WTC11 (cell line): ENCODE measurements at regions not wholly inside any gene's neighbourhood (a gene's known extent, or its start where the extent isn't known, plus 50 kb on each side); places are given as distances from the start of the nearest gene placed in this dataset.

Experiments used
- ATAC-seq: fragments of 200-7000 bp; cut with Tn5 transposase; 2 replicates; pipeline ENCODE4 v1.10.0; 2021; ENCODE audit warnings: mild to moderate bottlenecking, moderate library complexity
- CTCF ChIA-PET: fragments of 300-600 bp; sonication (Branson Sonifier 250); formaldehyde crosslinking; loops from one replicate; lab custom pipeline; 2021; ENCODE audit warnings: antibody characterized with exemption; lab: Charles Lee
- POLR2A ChIA-PET: fragments of 350-600 bp; sonication (Branson Sonifier 250); formaldehyde crosslinking; loops from one replicate; lab custom pipeline; 2021; ENCODE audit warnings: antibody characterized with exemption; lab: Charles Lee
- DNase-seq: peaks from one replicate; pipeline ENCODE4 v3.0.0; 2021; ENCODE audit warnings: low spot score
- H3K27ac Mint-ChIP-seq: 2 replicates; pipeline ENCODE4 v1.8.0; 2021; ENCODE audit warnings: mixed read lengths
- H3K27me3 Mint-ChIP-seq: 2 replicates; pipeline ENCODE4 v1.8.0; 2021; ENCODE audit warnings: low read depth, mild to moderate bottlenecking, moderate library complexity, mixed read lengths
- H3K36me3 Mint-ChIP-seq: 2 replicates; pipeline ENCODE4 v1.8.0; 2021; ENCODE audit warnings: mixed read lengths
- H3K4me1 Mint-ChIP-seq: 2 replicates; pipeline ENCODE4 v1.8.0; 2022; ENCODE audit warnings: mixed read lengths
- H3K4me3 Mint-ChIP-seq: 2 replicates; pipeline ENCODE4 v1.8.0; 2021; ENCODE audit warnings: mild to moderate bottlenecking, moderate library complexity, mixed read lengths
- H3K9me3 Mint-ChIP-seq: 2 replicates; pipeline ENCODE4 v1.8.0; 2021; ENCODE audit warnings: mixed read lengths
- ARID4B ChIP-seq: sonication (generic); formaldehyde crosslinking; IDR thresholded peaks from 2 replicates; pipeline ENCODE4 v1.8.0; 2023; ENCODE audit warnings: missing genetic modification reagents, mild to moderate bottlenecking, borderline replicate concordance
- ATF1 ChIP-seq: sonication (generic); formaldehyde crosslinking; IDR thresholded peaks from 2 replicates; pipeline ENCODE4 v1.8.1; 2023; ENCODE audit warnings: mild to moderate bottlenecking, moderate library complexity, missing genetic modification reagents
- ATF6 ChIP-seq: sonication (generic); formaldehyde crosslinking; IDR thresholded peaks from 2 replicates; pipeline ENCODE4 v1.8.1; 2023; ENCODE audit warnings: mild to moderate bottlenecking, missing genetic modification reagents
- E2F1 ChIP-seq: sonication (generic); formaldehyde crosslinking; IDR thresholded peaks from 2 replicates; pipeline ENCODE4 v1.8.0; 2022; ENCODE audit warnings: mild to moderate bottlenecking, missing genetic modification reagents
- ELF4 ChIP-seq: sonication (generic); formaldehyde crosslinking; IDR thresholded peaks from 2 replicates; pipeline ENCODE4 v1.8.1; 2022; ENCODE audit warnings: low read depth, mild to moderate bottlenecking, moderate library complexity, missing genetic modification reagents
- ESRRA ChIP-seq: sonication (generic); formaldehyde crosslinking; IDR thresholded peaks from 2 replicates; pipeline ENCODE4 v1.8.1; 2022; ENCODE audit warnings: mild to moderate bottlenecking, missing genetic modification reagents, borderline replicate concordance
- FOXP4 ChIP-seq: sonication (generic); formaldehyde crosslinking; IDR thresholded peaks from 2 replicates; pipeline ENCODE4 v1.8.0; 2022; ENCODE audit warnings: mild to moderate bottlenecking, missing genetic modification reagents
- HMGA2 ChIP-seq: fragments of 250-450 bp; sonication (Bioruptor Pico); IDR thresholded peaks from 2 replicates; pipeline ENCODE4 v1.4.0; 2021; ENCODE audit warnings: mild to moderate bottlenecking, moderate library complexity
- JUN ChIP-seq: sonication (generic); formaldehyde crosslinking; IDR thresholded peaks from 2 replicates; pipeline ENCODE4 v1.8.0; 2023; ENCODE audit warnings: mild to moderate bottlenecking, missing genetic modification reagents
- MYBL2 ChIP-seq: sonication (generic); formaldehyde crosslinking; IDR thresholded peaks from 2 replicates; pipeline ENCODE4 v1.8.1; 2023; ENCODE audit warnings: mild to moderate bottlenecking, moderate library complexity, missing genetic modification reagents
- NR1H2 ChIP-seq: sonication (generic); formaldehyde crosslinking; IDR thresholded peaks from 2 replicates; pipeline ENCODE4 v1.9.0; 2021; ENCODE audit warnings: mild to moderate bottlenecking, moderate library complexity, missing genetic modification reagents
- SMAD3 ChIP-seq: sonication (generic); formaldehyde crosslinking; IDR thresholded peaks from 2 replicates; pipeline ENCODE4 v1.8.0; 2022; ENCODE audit warnings: missing genetic modification reagents, mild to moderate bottlenecking, borderline replicate concordance
- SOX15 ChIP-seq: fragments of 250-450 bp; sonication (Bioruptor Pico); IDR thresholded peaks from 2 replicates; pipeline ENCODE4 v1.9.0; 2021; ENCODE audit warnings: mild to moderate bottlenecking
- STAT6 ChIP-seq: sonication (generic); formaldehyde crosslinking; conservative IDR thresholded peaks from 2 replicates; pipeline ENCODE4 v1.8.1; 2023; ENCODE audit warnings: mild to moderate bottlenecking, low read depth, missing genetic modification reagents, moderate library complexity
- TEAD1 ChIP-seq: sonication (generic); formaldehyde crosslinking; IDR thresholded peaks from 2 replicates; pipeline ENCODE4 v1.8.0; 2022; ENCODE audit warnings: mild to moderate bottlenecking, missing genetic modification reagents
- ZBTB43 ChIP-seq: sonication (generic); formaldehyde crosslinking; IDR thresholded peaks from 2 replicates; pipeline ENCODE4 v1.8.1; 2023; ENCODE audit warnings: mild to moderate bottlenecking, missing genetic modification reagents
- ZNF416 ChIP-seq: fragments of 250-450 bp; sonication (Bioruptor Pico); IDR thresholded peaks from 2 replicates; pipeline ENCODE4 v1.9.0; 2021; ENCODE audit warnings: mild to moderate bottlenecking, inconsistent platforms
- ZNF423 ChIP-seq: fragments of 250-450 bp; sonication (Bioruptor Pico); IDR thresholded peaks from 2 replicates; pipeline ENCODE4 v2.1.2; 2022; ENCODE audit warnings: mild to moderate bottlenecking, moderate library complexity
- ZNF671 ChIP-seq: fragments of 250-450 bp; sonication (Bioruptor Pico); IDR thresholded peaks from 2 replicates; pipeline ENCODE4 v1.8.0; 2021; ENCODE audit warnings: mild to moderate bottlenecking

GRCh38 chr11:45030778-45031177, 80.1 kb upstream of the TP53I11 start:
- no peak for TF ChIP-seq MYBL2 (CRISPR knock-in tag)
- TF ChIP-seq HMGA2 (CRISPR knock-in tag) = no peak
- no peak for TF ChIP-seq ZBTB43 (CRISPR knock-in tag)
- TF ChIP-seq FOXP4 (CRISPR knock-in tag) = no peak
- no peak for TF ChIP-seq ARID4B (CRISPR knock-in tag)
- TF ChIP-seq ZNF671 = no peak
- TF ChIP-seq ZNF416 (CRISPR knock-in tag) = no peak
- no peak for TF ChIP-seq ELF4 (CRISPR knock-in tag)
- no peak for TF ChIP-seq SMAD3
- TF ChIP-seq NR1H2 (CRISPR knock-in tag) = no peak
- TF ChIP-seq TEAD1 (CRISPR knock-in tag) = no peak
- TF ChIP-seq ATF6 (CRISPR knock-in tag) = no peak
- peaks cover 3% of the 10 kb centered on the region for H3K4me1 Mint-ChIP-seq
- no peak for DNase-seq
- ATAC-seq = no peak
- ChIA-PET CTCF (interaction anchor here (1.1 to 2.7 kb wide), 7 partner anchors 9 to 120 kb away, joined by 3 to 11 read pairs (median 4); no protein-coding TSS in a partner anchor), POLR2A (no interaction called here)
- H3K27me3 Mint-ChIP-seq = no peaks in the 10 kb centered on the region; the same call in 1 of the 2 replicates
- H3K27ac Mint-ChIP-seq = no peak overlapping the region
- no peak overlapping the region for H3K4me3 Mint-ChIP-seq
- H3K9me3 Mint-ChIP-seq = peaks cover 3% of the 10 kb centered on the region; the same call in 1 of the 2 replicates
- H3K36me3 Mint-ChIP-seq = no peaks in the 10 kb centered on the region

GRCh38 chr11:45031912-45032519, 81.3 kb upstream of the TP53I11 start:
- ATAC-seq (no peak), DNase-seq (no peak)
- CTCF ChIA-PET = interaction anchor here (0.9 to 2.7 kb wide), 8 partner anchors 8 to 105 kb away, joined by 3 to 11 read pairs (median 4); no protein-coding TSS in a partner anchor
- no peak overlapping the region for H3K27ac Mint-ChIP-seq
- H3K27me3 Mint-ChIP-seq = no peaks in the 10 kb centered on the region; the same call in 1 of the 2 replicates
- POLR2A ChIA-PET = no interaction called here
- H3K4me3 Mint-ChIP-seq = no peak overlapping the region
- no peaks in the 10 kb centered on the region for H3K36me3 Mint-ChIP-seq
- H3K9me3 Mint-ChIP-seq = peaks cover 3% of the 10 kb centered on the region; the same call in 1 of the 2 replicates
- no peaks in the 10 kb centered on the region for H3K4me1 Mint-ChIP-seq
- TF ChIP-seq ATF1 (no peak), ZNF416 (CRISPR knock-in tag) (no peak), JUN (CRISPR knock-in tag) (no peak), STAT6 (CRISPR knock-in tag) (no peak), ZNF423 (CRISPR knock-in tag) (no peak), MYBL2 (CRISPR knock-in tag) (no peak), SOX15 (CRISPR knock-in tag) (no peak), E2F1 (no peak), ESRRA (CRISPR knock-in tag) (no peak), ATF6 (CRISPR knock-in tag) (no peak)
